GM19238 (cell line): ENCODE measurements at regions not wholly inside any gene's neighbourhood (a gene's known extent, or its start where the extent isn't known, plus 50 kb on each side); places are given as distances from the start of the nearest gene placed in this dataset.

ENCODE experiments used
- DNase-seq: peaks from one replicate; pipeline ENCODE4 v3.0.0; 2011; ENCODE audit warnings: low spot score; ENCODE audit not compliant: insufficient read length

- no peak for DNase-seq
Measured at GRCh38 chr5:167634432-167634831, 657.0 kb upstream of the WWC1 start.

GRCh38 chr5:167638816-167639215 lies 652.6 kb upstream of the WWC1 start:
- no peak for DNase-seq

GRCh38 chr5:167639273-167639672 lies 652.2 kb upstream of the WWC1 start:
- DNase-seq, result no peak

GRCh38 chr5:167639766-167640165 lies 651.7 kb upstream of the WWC1 start:
- DNase-seq, result no peak

GRCh38 chr5:167642181-167642580 lies 649.3 kb upstream of the WWC1 start:
- DNase-seq, result no peak

GRCh38 chr5:167642779-167643517 lies 648.5 kb upstream of the WWC1 start:
- DNase-seq, result no peak

GRCh38 chr5:167643631-167644280 lies 647.7 kb upstream of the WWC1 start:
- no peak for DNase-seq

GRCh38 chr5:167644619-167645018 lies 646.8 kb upstream of the WWC1 start:
- no peak for DNase-seq

- no peak for DNase-seq
Measured at GRCh38 chr5:167649471-167649870, 642.0 kb upstream of the WWC1 start.

GRCh38 chr5:167652690-167653089 lies 638.8 kb upstream of the WWC1 start:
- no peak for DNase-seq

- DNase-seq, result no peak
Measured at GRCh38 chr5:167653645-167654106, 637.8 kb upstream of the WWC1 start.

- no peak for DNase-seq
Measured at GRCh38 chr5:167657016-167657415, 634.4 kb upstream of the WWC1 start.

GRCh38 chr5:167658889-167659288 lies 632.6 kb upstream of the WWC1 start:
- DNase-seq, result no peak

GRCh38 chr5:167661605-167662004 lies 629.8 kb upstream of the WWC1 start:
- no peak for DNase-seq

GRCh38 chr5:167664222-167664804 lies 627.1 kb upstream of the WWC1 start:
- no peak for DNase-seq

- no peak for DNase-seq
Measured at GRCh38 chr5:167665841-167666375, 625.5 kb upstream of the WWC1 start.

- DNase-seq, result no peak
Measured at GRCh38 chr5:167671176-167671575, 620.3 kb upstream of the WWC1 start.

- DNase-seq, result no peak
Measured at GRCh38 chr5:167673942-167674341, 617.5 kb upstream of the WWC1 start.

GRCh38 chr5:167678481-167678880 lies 613.0 kb upstream of the WWC1 start:
- DNase-seq, result no peak

GRCh38 chr5:167684251-167684650 lies 607.2 kb upstream of the WWC1 start:
- no peak for DNase-seq

- DNase-seq, result no peak
Measured at GRCh38 chr5:167688341-167689130, 602.9 kb upstream of the WWC1 start.
